ENCODE measurements at regions not wholly inside any gene's neighbourhood (a gene's known extent, or its start where the extent isn't known, plus 50 kb on each side); places are given as distances from the start of the nearest gene placed in this dataset.

- DNase-seq: no peak
These were observed 158.1 kb upstream of the VCX3A start for GRCh38 chrX:6693051-6693450.

GRCh38 chrX:6685489-6685888, 150.6 kb upstream of the VCX3A start:
- no peak for DNase-seq

DNA sequence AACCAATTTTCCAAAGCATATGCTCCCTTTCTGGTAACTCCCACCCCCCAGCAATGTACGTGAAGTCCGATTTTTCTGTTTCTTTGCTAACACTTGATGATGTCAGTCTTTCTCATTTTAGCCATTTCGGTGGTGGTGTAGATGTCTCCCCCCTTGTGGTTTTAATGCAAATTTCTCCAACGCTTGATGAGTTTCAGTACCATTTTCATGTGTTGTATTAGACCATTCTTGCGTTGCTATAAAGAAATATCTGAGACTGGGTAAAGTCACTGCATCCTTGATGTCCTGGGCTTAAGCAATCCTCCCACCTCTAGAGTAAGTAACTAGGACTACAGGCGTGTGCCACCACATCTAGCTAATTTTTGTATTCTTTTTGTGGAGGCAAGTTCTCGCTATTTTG, 148.4 kb upstream of the VCX3A start:
- DNase-seq: no peak

- DNase-seq: no peak
These were observed 146.7 kb upstream of the VCX3A start for GRCh38 chrX:6681521-6682145.

DNA sequence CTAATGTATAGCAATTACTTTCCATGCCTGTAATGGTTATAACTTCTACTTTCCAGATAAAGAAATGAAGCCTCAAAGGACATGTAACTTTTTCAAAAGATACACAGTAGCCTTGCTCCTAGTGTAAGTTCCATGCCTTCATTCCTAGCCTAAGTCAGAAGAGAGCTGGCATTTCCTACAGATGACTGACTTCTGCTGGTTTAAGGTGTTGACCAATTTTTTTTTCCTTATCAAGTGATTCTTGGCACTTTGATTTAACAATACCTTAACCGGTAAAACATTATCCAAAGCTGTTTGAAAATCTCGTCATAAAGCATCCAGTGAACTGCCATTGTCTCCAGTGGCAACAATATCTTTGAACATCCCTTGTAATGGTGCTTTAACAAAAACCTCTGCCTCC, 145.1 kb upstream of the VCX3A start:
- DNase-seq: no peak

- DNase-seq: no peak
These were observed 144.6 kb upstream of the VCX3A start for GRCh38 chrX:6679550-6679949.

DNA sequence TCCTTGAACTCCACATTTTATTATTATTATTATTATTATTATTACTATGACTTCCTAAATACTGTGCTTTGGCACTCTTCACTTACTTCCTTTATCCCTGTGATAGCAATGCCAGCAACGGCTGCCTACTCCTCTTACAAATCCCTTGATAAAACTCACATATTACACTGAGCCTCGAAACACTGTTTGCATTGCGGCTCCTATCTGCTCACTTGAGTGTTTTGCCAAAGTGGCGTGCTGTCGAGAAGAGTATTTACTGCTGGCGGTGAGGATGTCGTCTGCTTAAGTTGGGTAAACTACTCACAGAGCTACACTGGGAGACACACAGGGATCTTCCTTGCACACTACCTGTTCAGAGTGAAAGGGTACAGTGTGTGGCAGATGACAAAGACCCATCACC, 143.4 kb upstream of the VCX3A start:
- no peak for DNase-seq

- DNase-seq: no peak
These were observed 139.8 kb upstream of the VCX3A start for GRCh38 chrX:6674734-6675133.

GRCh38 chrX:6667048-6667768, 132.3 kb upstream of the VCX3A start:
- no peak for DNase-seq

DNA sequence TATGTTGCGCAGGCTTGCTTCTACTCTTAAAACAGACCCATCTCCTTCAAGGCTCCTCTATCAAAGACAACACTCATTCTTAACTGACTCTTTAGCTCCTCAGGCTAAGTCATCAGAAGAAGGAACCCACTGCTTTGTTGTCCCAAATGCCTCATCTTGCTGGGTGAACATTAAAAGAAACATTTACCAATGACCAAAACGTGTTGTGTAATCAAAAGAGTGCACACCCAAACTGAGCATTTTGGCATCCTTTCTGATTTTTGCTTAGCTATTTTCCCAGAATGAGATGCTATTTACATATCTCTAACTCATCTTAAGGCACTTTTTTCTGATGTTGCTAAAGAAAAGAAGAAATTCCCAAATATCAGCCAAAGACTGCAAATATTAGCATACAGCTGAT, 131.7 kb upstream of the VCX3A start:
- DNase-seq: no peak

GRCh38 chrX:6661736-6662135, 126.8 kb upstream of the VCX3A start:
- DNase-seq: no peak

DNA sequence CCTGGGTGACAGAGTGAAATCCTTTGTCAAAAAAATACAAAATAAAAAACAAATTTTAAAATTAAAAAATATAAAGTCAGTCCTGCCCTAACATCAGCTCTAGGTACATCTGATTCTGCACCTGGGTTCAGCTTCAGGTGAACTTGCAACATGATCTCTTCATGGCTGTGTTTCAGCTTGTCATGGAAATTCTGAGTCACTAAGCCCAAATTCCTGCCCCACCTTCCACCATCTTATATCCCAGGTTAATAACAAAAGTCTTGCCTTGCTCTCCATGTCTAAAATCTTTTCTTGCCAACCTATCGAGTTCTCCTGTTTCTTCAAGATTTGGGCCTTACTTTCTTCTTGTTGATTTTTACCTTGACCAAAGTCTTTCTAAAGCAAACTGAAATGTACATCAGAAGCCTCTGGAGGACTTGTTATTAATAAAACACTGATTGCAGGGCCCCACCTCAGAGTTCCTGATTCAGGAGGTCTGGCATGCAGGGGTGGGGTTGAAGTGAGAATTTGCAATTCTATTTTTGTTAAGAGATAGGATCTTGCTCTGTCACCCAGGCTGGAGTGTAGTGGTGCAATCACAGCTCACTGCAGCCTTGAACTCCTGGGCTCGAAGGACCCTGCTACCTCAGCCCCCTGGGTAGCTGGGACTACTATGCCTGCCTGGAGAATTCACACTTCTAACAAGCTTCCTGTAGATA, 125.8 kb upstream of the VCX3A start:
- DNase-seq: no peak

DNA sequence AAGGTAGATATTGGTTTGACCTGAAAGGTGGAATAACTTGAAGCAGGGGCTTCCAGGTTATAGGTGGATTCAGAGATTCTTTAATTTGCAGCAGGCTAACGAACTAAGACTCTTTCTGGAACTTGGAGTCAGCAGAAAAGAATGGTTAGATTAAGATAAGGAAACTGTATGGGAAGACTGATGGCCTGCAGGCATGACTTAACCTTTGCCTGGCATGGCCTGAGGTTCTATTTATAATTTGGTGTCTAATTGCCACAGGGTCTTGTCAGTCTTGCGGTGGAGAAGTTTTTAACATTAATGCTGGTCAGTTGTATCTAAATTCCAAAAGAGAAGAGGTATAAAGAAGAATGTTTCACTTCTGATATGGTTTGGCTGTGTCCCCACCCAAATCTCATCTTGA, 110.3 kb upstream of the VCX3A start:
- DNase-seq: no peak

DNA sequence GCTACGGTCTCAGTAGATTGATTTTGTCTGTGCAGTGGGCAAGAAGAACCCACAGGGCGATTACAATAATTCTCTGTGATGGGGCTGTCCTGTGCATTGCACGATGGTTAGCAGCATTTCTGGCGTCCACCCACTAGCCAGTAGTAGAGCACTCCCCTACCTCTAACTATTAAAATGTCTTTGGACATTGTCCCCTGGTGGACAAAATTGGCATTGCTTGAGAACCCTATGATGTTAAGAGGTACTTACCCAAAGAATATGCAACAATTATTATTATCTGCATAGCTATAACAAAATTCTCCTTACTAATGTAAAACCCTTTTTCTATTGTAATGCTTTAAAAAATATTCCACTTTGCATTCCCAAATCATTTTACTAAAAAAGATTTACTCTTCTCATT, 109.5 kb upstream of the VCX3A start:
- no peak for DNase-seq

DNA sequence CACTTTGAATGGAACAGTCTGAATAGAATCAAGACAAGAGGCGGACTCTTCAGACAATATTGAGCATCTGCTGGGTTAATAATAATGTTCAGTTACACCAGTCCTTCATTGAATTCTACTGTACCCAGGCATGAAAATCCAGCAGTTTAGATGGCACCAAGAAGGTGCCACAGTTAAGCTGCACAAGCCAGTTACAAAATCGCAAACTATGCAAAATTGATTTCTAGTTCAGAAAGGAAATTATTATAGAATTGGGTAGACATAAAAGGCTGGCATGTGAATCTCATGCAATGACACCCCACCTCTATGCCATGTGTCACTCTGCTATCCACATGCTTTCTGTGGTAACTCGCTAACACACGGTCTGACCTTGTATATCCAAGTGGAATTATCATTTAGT, 105.8 kb upstream of the VCX3A start:
- no peak for DNase-seq

- no peak for DNase-seq
These were observed 79.6 kb upstream of the VCX3A start for GRCh38 chrX:6614506-6614905.

- no peak for DNase-seq
These were observed 64.4 kb upstream of the VCX3A start for GRCh38 chrX:6599230-6599860.
